K562 (cell line): ENCODE measurements at regions not wholly inside any gene's neighbourhood (a gene's known extent, or its start where the extent isn't known, plus 50 kb on each side); places are given as distances from the start of the nearest gene placed in this dataset.

Source experiments
- CREB1 ChIP-seq, 2 experiments: sonication (generic) in 1 of 2; formaldehyde crosslinking in 1 of 2; IDR thresholded peaks; 2 replicates each; pipeline versions ENCODE4 v1.6.1 to v1.8.0; 2012 to 2022; ENCODE audit warnings: inconsistent platforms in 1 of 2, mild to moderate bottlenecking in 1 of 2, missing genetic modification reagents in 1 of 2, moderate library complexity in 1 of 2
- CTCF ChIP-seq, 3 experiments: IDR thresholded peaks in 2 of 3; conservative IDR thresholded peaks in 1 of 3; 2 replicates each; pipeline ENCODE4 v1.5.1; 2011 to 2012; ENCODE audit warnings: low read length in 3 of 3, mild to moderate bottlenecking in 3 of 3, control low read depth in 2 of 3, improper control_type of control experiment in 1 of 3, inconsistent platforms in 1 of 3, low read depth in 1 of 3, mixed read lengths in 1 of 3, moderate library complexity in 1 of 3; ENCODE audit not compliant: insufficient read depth in 2 of 3
- EP300 ChIP-seq: IDR thresholded peaks from 2 replicates; pipeline ENCODE4 v1.6.1; 2012; ENCODE audit warnings: low read length, improper control_type of control experiment
- ESRRA ChIP-seq: fragments of 450-650 bp; IDR thresholded peaks from 2 replicates; pipeline ENCODE4 v1.6.1; 2014; ENCODE audit warnings: low read depth, mild to moderate bottlenecking, moderate library complexity, borderline replicate concordance
- GATA2 ChIP-seq: sonication (generic); formaldehyde crosslinking; IDR thresholded peaks from 2 replicates; pipeline ENCODE4 v1.4.0; 2020; ENCODE audit warnings: mild to moderate bottlenecking, missing genetic modification reagents
- GATAD2B ChIP-seq: fragments of 450-650 bp; IDR thresholded peaks from 2 replicates; pipeline ENCODE4 v1.6.1; 2017; ENCODE audit warnings: mild to moderate bottlenecking, borderline replicate concordance
- JUND ChIP-seq, 2 experiments: IDR thresholded peaks; 2 replicates in 1 of 2; 3 replicates in 1 of 2; pipeline ENCODE4 v1.6.1; 2011; ENCODE audit warnings: borderline replicate concordance in 2 of 2, low read depth in 2 of 2, low read length in 2 of 2, improper control_type of control experiment in 1 of 2, missing biosample characterization in 1 of 2, missing genetic modification characterization in 1 of 2, missing genetic modification reagents in 1 of 2
- KAT2B ChIP-seq: IDR thresholded peaks from one replicate; pipeline ENCODE4 v1.6.1; 2012; ENCODE audit warnings: low read depth, mild to moderate bottlenecking, control low read depth, inconsistent platforms, low read length, moderate library complexity
- NFIC ChIP-seq: fragments of 450-650 bp; IDR thresholded peaks from 2 replicates; pipeline ENCODE4 v1.6.1; 2017; ENCODE audit warnings: mild to moderate bottlenecking, inconsistent platforms
- POLR2A ChIP-seq: fragments of 450-650 bp; conservative IDR thresholded peaks from 2 replicates; pipeline ENCODE4 v1.6.1; 2016
- SAP30 ChIP-seq: fragments of 200-600 bp; sonication (generic); IDR thresholded peaks from 2 replicates; pipeline ENCODE4 v1.6.1; 2012; ENCODE audit warnings: borderline replicate concordance, low read depth, mild to moderate bottlenecking, moderate library complexity, low read length, control low read depth, inconsistent platforms; ENCODE audit not compliant: insufficient read depth, poor library complexity, severe bottlenecking
- SETDB1 ChIP-seq: IDR thresholded peaks from one replicate; pipeline ENCODE4 v1.6.1; 2012; ENCODE audit warnings: low read length, control low read depth, inconsistent platforms
- TAF1 ChIP-seq: IDR thresholded peaks from 2 replicates; pipeline ENCODE4 v1.6.1; 2011; ENCODE audit warnings: mild to moderate bottlenecking, low read length, moderate library complexity; ENCODE audit not compliant: insufficient read depth, control insufficient read depth, severe bottlenecking; ENCODE audit errors: extremely low read depth
- TCFL5 ChIP-seq: fragments of 250-450 bp; sonication (Bioruptor Pico); conservative IDR thresholded peaks from 2 replicates; pipeline ENCODE4 v1.6.1; 2021; ENCODE audit warnings: mild to moderate bottlenecking, moderate library complexity, matching md5 sums

- TF ChIP-seq TAF1 (no peak), CREB1 (IDR thresholded peaks at IDR 0.05) (no peak), CREB1 (CRISPR knock-in tag; IDR thresholded peaks at IDR 0.05) (no peak), POLR2A (no peak), TCFL5 (CRISPR knock-in tag) (no peak), SAP30 (no peak), CTCF (IDR thresholded peaks at IDR 0.05 in 2 of 3, conservative IDR thresholded peaks at IDR 0.05 in 1 of 3; ENCODE audit: insufficient read depth in 2 of 3, low read depth in 1 of 3, low read length in 3 of 3) (no peak), ESRRA (no peak), GATA2 (CRISPR knock-in tag) (no peak), NFIC (no peak), KAT2B (no peak), GATAD2B (no peak), EP300 (no peak), JUND (IDR thresholded peaks at IDR 0.05; ENCODE audit: borderline replicate concordance, low read depth, low read length) (no peak), JUND (tag; IDR thresholded peaks at IDR 0.05; ENCODE audit: borderline replicate concordance, low read depth, low read length) (no peak), SETDB1 (no peak)
These were observed 1203.4 kb downstream of the MAT2B start for GRCh38 chr5:164708831-164709230.
